H9 (cell line): ENCODE measurements at regions not wholly inside any gene's neighbourhood (a gene's known extent, or its start where the extent isn't known, plus 50 kb on each side); places are given as distances from the start of the nearest gene placed in this dataset.

Experiments
- DNase-seq: peaks from one replicate; pipeline ENCODE4 v3.0.0-alpha.2; 2017
- H2AFZ ChIP-seq: one replicate; pipeline ENCODE4 v1.6.1; 2013; ENCODE audit warnings: mild to moderate bottlenecking, low read length, control low read depth, moderate library complexity
- H2AK5ac ChIP-seq: 2 replicates; pipeline ENCODE4 v1.6.1; 2013; ENCODE audit warnings: low read length, control low read depth, mixed read lengths; ENCODE audit not compliant: insufficient read length
- H2BK120ac ChIP-seq: one replicate; pipeline ENCODE4 v1.6.1; 2013; ENCODE audit warnings: low read depth, mild to moderate bottlenecking, low read length, control low read depth, inconsistent platforms; ENCODE audit not compliant: poor library complexity, severe bottlenecking
- H2BK12ac ChIP-seq: 2 replicates; pipeline ENCODE4 v1.6.1; 2013; ENCODE audit warnings: low read length, control low read depth, mixed read lengths, low read depth; ENCODE audit not compliant: insufficient read length
- H2BK15ac ChIP-seq: 2 replicates; pipeline ENCODE4 v1.6.1; 2013; ENCODE audit warnings: low read depth, low read length, control low read depth
- H2BK20ac ChIP-seq: one replicate; pipeline ENCODE4 v1.6.1; 2013; ENCODE audit warnings: low read depth, mild to moderate bottlenecking, low read length, control low read depth, inconsistent platforms; ENCODE audit not compliant: poor library complexity, severe bottlenecking
- H2BK5ac ChIP-seq: 2 replicates; pipeline ENCODE4 v1.6.1; 2013; ENCODE audit warnings: low read length, control low read depth, mixed read lengths; ENCODE audit not compliant: insufficient read length
- H3K14ac ChIP-seq: 2 replicates; pipeline ENCODE4 v1.6.1; 2013; ENCODE audit warnings: low read length, control low read depth; ENCODE audit not compliant: insufficient read depth
- H3K18ac ChIP-seq: 2 replicates; pipeline ENCODE4 v1.6.1; 2013; ENCODE audit warnings: low read depth, mild to moderate bottlenecking, mixed read lengths, low read length, control low read depth; ENCODE audit not compliant: insufficient read length
- H3K23ac ChIP-seq: 2 replicates; pipeline ENCODE4 v1.6.1; 2013; ENCODE audit warnings: low read length, control low read depth, mixed read lengths, low read depth; ENCODE audit not compliant: insufficient read length
- H3K23me2 ChIP-seq: 2 replicates; pipeline ENCODE4 v1.6.1; 2013; ENCODE audit warnings: low read depth, mild to moderate bottlenecking, mixed read lengths, low read length, control low read depth; ENCODE audit not compliant: insufficient read length, poor library complexity, severe bottlenecking
- H3K27ac ChIP-seq: 2 replicates; pipeline ENCODE4 v1.5.1; 2013; ENCODE audit warnings: low read length, control low read depth, mixed read lengths, low read depth; ENCODE audit not compliant: insufficient read length
- H3K27me3 ChIP-seq: 2 replicates; pipeline ENCODE4 v1.6.1; 2013; ENCODE audit warnings: low read length, control low read depth, inconsistent platforms; ENCODE audit not compliant: insufficient read depth
- H3K4ac ChIP-seq: 2 replicates; pipeline ENCODE4 v1.6.1; 2013; ENCODE audit warnings: low read depth, mild to moderate bottlenecking, control low read depth, inconsistent platforms, low read length, moderate library complexity
- H3K4me1 ChIP-seq: 2 replicates; pipeline ENCODE4 v1.6.1; 2013; ENCODE audit warnings: low read length, control low read depth, inconsistent platforms; ENCODE audit not compliant: insufficient read depth
- H3K4me2 ChIP-seq: 2 replicates; pipeline ENCODE4 v1.6.1; 2013; ENCODE audit warnings: low read length, control low read depth, mixed read lengths; ENCODE audit not compliant: insufficient read length, insufficient read depth
- H3K56ac ChIP-seq: 2 replicates; pipeline ENCODE4 v1.6.1; 2013; ENCODE audit warnings: low read depth, mild to moderate bottlenecking, mixed read lengths, low read length, control low read depth; ENCODE audit not compliant: insufficient read length
- H3K79me1 ChIP-seq: 2 replicates; pipeline ENCODE4 v1.6.1; 2013; ENCODE audit warnings: low read depth, mild to moderate bottlenecking, moderate library complexity, low read length, control low read depth, inconsistent platforms; ENCODE audit not compliant: insufficient read depth, poor library complexity, severe bottlenecking
- H3K79me2 ChIP-seq: 2 replicates; pipeline ENCODE4 v1.6.1; 2013; ENCODE audit warnings: low read length, control low read depth, inconsistent platforms; ENCODE audit not compliant: insufficient read depth
- H3K9ac ChIP-seq: 2 replicates; pipeline ENCODE4 v1.6.1; 2013; ENCODE audit warnings: low read length, control low read depth, mixed read lengths; ENCODE audit not compliant: insufficient read length; ENCODE audit errors: extremely low read depth
- H3K9me3 ChIP-seq: one replicate; pipeline ENCODE4 v1.6.1; 2013; ENCODE audit warnings: low read depth, low read length, inconsistent platforms; ENCODE audit not compliant: control insufficient read depth
- H3T11ph ChIP-seq: one replicate; pipeline ENCODE4 v1.6.1; 2013; ENCODE audit warnings: mild to moderate bottlenecking, low read length, control low read depth, inconsistent platforms
- H4K20me1 ChIP-seq: one replicate; pipeline ENCODE4 v1.6.1; 2013; ENCODE audit not compliant: control insufficient read depth, insufficient read length, insufficient read depth
- H4K5ac ChIP-seq: 2 replicates; pipeline ENCODE4 v1.6.1; 2013; ENCODE audit warnings: low read depth, mild to moderate bottlenecking, mixed read lengths, low read length, control low read depth; ENCODE audit not compliant: insufficient read length
- H4K8ac ChIP-seq: replicated peaks from 2 replicates; pipeline ENCODE4 v1.6.1; 2013; ENCODE audit warnings: low read length, control low read depth, mixed read lengths, low read depth; ENCODE audit not compliant: insufficient read length
- H4K91ac ChIP-seq: 2 replicates; pipeline ENCODE4 v1.6.1; 2013; ENCODE audit warnings: low read depth, mild to moderate bottlenecking, moderate library complexity, mixed read lengths, low read length, control low read depth; ENCODE audit not compliant: insufficient read length
- H3K27ac Mint-ChIP-seq, 3 experiments: 2 replicates in 2 of 3; 3 replicates in 1 of 3; pipeline ENCODE4 v1.8.0; 2020 to 2021; ENCODE audit warnings: mixed read lengths in 3 of 3, mild to moderate bottlenecking in 1 of 3, moderate library complexity in 1 of 3
- H3K27me3 Mint-ChIP-seq: 2 replicates; pipeline ENCODE4 v1.8.0; 2021; ENCODE audit warnings: low read depth, mild to moderate bottlenecking, moderate library complexity, mixed read lengths
- H3K36me3 Mint-ChIP-seq, 3 experiments: 2 replicates in 2 of 3; 3 replicates in 1 of 3; pipeline ENCODE4 v1.8.0; 2020 to 2021; ENCODE audit warnings: low read depth in 3 of 3, mixed read lengths in 3 of 3; ENCODE audit not compliant: insufficient read depth in 1 of 3
- H3K4me1 Mint-ChIP-seq, 2 experiments: 2 replicates each; pipeline ENCODE4 v1.8.0; 2020; ENCODE audit warnings: mixed read lengths in 2 of 2
- H3K4me3 Mint-ChIP-seq, 2 experiments: 2 replicates in 1 of 2; 3 replicates in 1 of 2; pipeline ENCODE4 v1.8.0; 2020 to 2021; ENCODE audit warnings: mild to moderate bottlenecking in 2 of 2, mixed read lengths in 2 of 2, moderate library complexity in 1 of 2
- H3K9me3 Mint-ChIP-seq, 2 experiments: 2 replicates in 1 of 2; 3 replicates in 1 of 2; pipeline ENCODE4 v1.8.0; 2020; ENCODE audit warnings: mild to moderate bottlenecking in 2 of 2, mixed read lengths in 2 of 2, moderate library complexity in 1 of 2
- CTCF ChIP-seq: fragments of 200-600 bp; sonication (generic); conservative IDR thresholded peaks from 3 replicates; pipeline ENCODE4 v1.8.0; 2021; ENCODE audit warnings: antibody characterized with exemption, mild to moderate bottlenecking
- WGBS: extraction: QIAGEN DNeasy Blood & Tissue Kit; methylation state at CpG from one replicate; pipeline ENCODE4 v1.1.7; 2013; ENCODE audit warnings: missing lambda C conversion rate, low lambda C conversion rate, mixed read lengths; ENCODE audit not compliant: insufficient read length; ENCODE audit errors: extremely low coverage; 5-methylcytosine and 5-hydroxymethylcytosine counted together

- no peaks in the 10 kb centered on the region for H3K36me3 Mint-ChIP-seq
- H3K14ac ChIP-seq: no peak overlapping the region
Observed at GRCh38 chr18:54775686-54776085, 52.6 kb upstream of the RAB27B start.

More at GRCh38 chr18:54775686-54776085, 52.6 kb upstream of the RAB27B start:
- Mint-ChIP-seq H3K27me3 (no peaks in the 10 kb centered on the region), H3K4me1 (peaks cover 3% of the 10 kb centered on the region in 2 experiments; a peak in 1 of 4 replicates), H3K9me3 (no peaks in the 10 kb centered on the region), H3K4me3 (no peak overlapping the region), H3K27ac (no peak overlapping the region)
- Histone ChIP-seq H3T11ph (no peak overlapping the region), H2BK5ac (no peak overlapping the region), H3K23ac (no peak overlapping the region), H2BK20ac (no peak overlapping the region), H3K4me2 (no peak overlapping the region), H2BK15ac (no peak overlapping the region), H3K79me2 (no peaks in the 10 kb centered on the region), H4K8ac (no peak overlapping the region), H2AFZ (no peak overlapping the region), H2AK5ac (no peak overlapping the region), H3K4ac (no peak overlapping the region), H3K9me3 (no peaks in the 10 kb centered on the region), H3K4me1 (no peaks in the 10 kb centered on the region), H3K27me3 (no peaks in the 10 kb centered on the region), H4K20me1 (no peaks in the 10 kb centered on the region), H3K23me2 (no peaks in the 10 kb centered on the region), H2BK120ac (no peak overlapping the region), H4K91ac (no peak overlapping the region), H2BK12ac (no peak overlapping the region), H3K27ac (no peak overlapping the region), H3K18ac (no peak overlapping the region), H4K5ac (no peak overlapping the region), H3K9ac (no peak overlapping the region), H3K56ac (no peak overlapping the region), H3K79me1 (no peaks in the 10 kb centered on the region)
- no peak for DNase-seq
- no CpG with 5 or more reads among the region's 3 CpGs for WGBS
- TF ChIP-seq CTCF: peak; percentile 37; the same call in 2 of the 3 replicates
